Lung (tissue), 11 donors: ENCODE measurements at regions not wholly inside any gene's neighbourhood (a gene's known extent, or its start where the extent isn't known, plus 50 kb on each side); places are given as distances from the start of the nearest gene placed in this dataset.
A peak's percentile ranks its signal among the peaks of the same experiment; 100 is the strongest.

ENCODE experiments used
- ATAC-seq: fragments of 200-7000 bp; cut with Tn5 transposase; one replicate; pipeline ENCODE4 v1.9.1; 2020; ENCODE audit warnings: moderate number of reproducible peaks; ENCODE audit not compliant: insufficient read depth, low FRiP score
- DNase-seq, 3 donors: peaks; one replicate each; pipeline ENCODE4 v3.0.0-alpha.2; 2013 to 2017
- H3K27ac ChIP-seq, 2 donors: one replicate each; pipeline ENCODE4 v1.5.1; 2013; ENCODE audit warnings: mild to moderate bottlenecking in 2 of 2, moderate library complexity in 2 of 2, control low read depth in 1 of 2, inconsistent platforms in 1 of 2, low read depth in 1 of 2, low read length in 1 of 2
- H3K27me3 ChIP-seq, 3 donors: one replicate each; pipeline ENCODE4 v1.5.1; 2013; ENCODE audit warnings: low read length in 2 of 3; ENCODE audit not compliant: control insufficient read depth in 3 of 3, insufficient read depth in 3 of 3
- H3K36me3 ChIP-seq, 4 donors: one replicate each; pipeline ENCODE4 v1.5.1; 2013; ENCODE audit warnings: low read length in 4 of 4, mild to moderate bottlenecking in 1 of 4, moderate library complexity in 1 of 4; ENCODE audit not compliant: control insufficient read depth in 4 of 4, insufficient read depth in 4 of 4
- H3K4me1 ChIP-seq, 5 donors: one replicate each; pipeline ENCODE4 v1.5.1; 2013; ENCODE audit warnings: low read length in 5 of 5, mild to moderate bottlenecking in 2 of 5, moderate library complexity in 1 of 5; ENCODE audit not compliant: control insufficient read depth in 5 of 5, insufficient read depth in 5 of 5
- H3K4me3 ChIP-seq: one replicate; pipeline ENCODE4 v1.5.1; 2013; ENCODE audit warnings: mild to moderate bottlenecking, control low read depth, moderate library complexity
- H3K9ac ChIP-seq, 2 donors: one replicate each; pipeline ENCODE4 v1.5.1; 2013; ENCODE audit warnings: low read length in 2 of 2, control low read depth in 1 of 2; ENCODE audit not compliant: insufficient read depth in 1 of 2
- H3K9me3 ChIP-seq, 4 donors: one replicate each; pipeline ENCODE4 v1.5.1; 2013; ENCODE audit warnings: low read length in 3 of 4, mild to moderate bottlenecking in 1 of 4, moderate library complexity in 1 of 4; ENCODE audit not compliant: control insufficient read depth in 4 of 4, insufficient read depth in 3 of 4
- CTCF ChIP-seq: IDR thresholded peaks from 2 replicates; pipeline ENCODE4 v1.5.1; 2012; ENCODE audit warnings: mild to moderate bottlenecking; ENCODE audit errors: control extremely low read depth, extremely low read depth
- WGBS, 2 donors: extraction: QIAGEN DNeasy Blood & Tissue Kit; methylation state at CpG; one replicate each; pipeline ENCODE4 v1.1.7; 2013; 5-methylcytosine and 5-hydroxymethylcytosine counted together
- donor health status: control.
- donor health status: control.
- donor health status: Bipolar disorder and iron deficiency.
- donor health status: healthy.
- donor health status: DM: yes; HTN: yes; CAD: no.

GRCh38 chr7:46058086-46058823, 137.2 kb upstream of the IGFBP3 start:
- Histone ChIP-seq H3K9ac (no peak overlapping the region), H3K36me3 (no peaks in the 10 kb centered on the region), H3K27ac (no peak overlapping the region), H3K4me1 (peaks cover 0 to 7% (median 0%) of the 10 kb centered on the region in 5 donors), H3K27me3 (no peaks in the 10 kb centered on the region), H3K4me3 (no peak overlapping the region), H3K9me3 (peaks cover 0 to 2% (median 0%) of the 10 kb centered on the region in 4 donors)
- DNase-seq, result no peak
- TF ChIP-seq CTCF, result no peak
- no peak for ATAC-seq
- 87 to 92% methylated on average over 4 of the region's 4 CpGs for WGBS, 2 donors

- DNase-seq (no peak), ATAC-seq (no peak)
- WGBS, 2 donors, result 84 to 90% methylated on average over 4 of the region's 4 CpGs
- Histone ChIP-seq H3K36me3 (no peaks in the 10 kb centered on the region), H3K4me1 (peaks cover 0 to 7% (median 0%) of the 10 kb centered on the region in 5 donors), H3K9me3 (peaks cover 0 to 2% (median 0%) of the 10 kb centered on the region in 4 donors), H3K27ac (peak overlapping the region in 1 of 2 donors; percentile 12), H3K27me3 (no peaks in the 10 kb centered on the region), H3K4me3 (no peak overlapping the region), H3K9ac (no peak overlapping the region)
- TF ChIP-seq CTCF, result no peak
These were observed 133.8 kb upstream of the IGFBP3 start for GRCh38 chr7:46054915-46055314.

- ATAC-seq, result no peak
- no peak for TF ChIP-seq CTCF
- Histone ChIP-seq H3K27ac (peak overlapping the region in 1 of 2 donors; percentile 12), H3K4me3 (no peak overlapping the region), H3K27me3 (no peaks in the 10 kb centered on the region), H3K36me3 (no peaks in the 10 kb centered on the region), H3K9ac (no peak overlapping the region), H3K4me1 (peaks cover 0 to 7% (median 0%) of the 10 kb centered on the region in 5 donors), H3K9me3 (peaks cover 0 to 2% (median 0%) of the 10 kb centered on the region in 4 donors)
- peak in 2 of 3 donors; percentile 34 to 67 for DNase-seq
- 40 to 41% methylated on average over 2 of the region's 2 CpGs for WGBS, 2 donors
These were observed 133.2 kb upstream of the IGFBP3 start for GRCh38 chr7:46054272-46054671.
